ENCODE measurements at regions not wholly inside any gene's neighbourhood (a gene's known extent, or its start where the extent isn't known, plus 50 kb on each side); places are given as distances from the start of the nearest gene placed in this dataset.

- DNase-seq = no peak
These were observed 73.6 kb upstream of the SALL3 start for GRCh38 chr18:78906066-78906465.

GRCh38 chr18:78908462-78909260 is 71.0 kb upstream of the SALL3 start:
- DNase-seq = no peak

GRCh38 chr18:78911751-78912283 is 67.8 kb upstream of the SALL3 start:
- no peak for DNase-seq

- DNase-seq = no peak
These were observed 67.3 kb upstream of the SALL3 start for GRCh38 chr18:78912336-78912735.

- no peak for DNase-seq
These were observed 66.8 kb upstream of the SALL3 start for GRCh38 chr18:78912844-78913243.

GRCh38 chr18:78913395-78913794 is 66.2 kb upstream of the SALL3 start:
- DNase-seq = no peak

GRCh38 chr18:78913830-78914231 is 65.8 kb upstream of the SALL3 start:
- no peak for DNase-seq

GRCh38 chr18:78914249-78914935 is 65.2 kb upstream of the SALL3 start:
- no peak for DNase-seq

- DNase-seq = no peak
These were observed 64.1 kb upstream of the SALL3 start for GRCh38 chr18:78915446-78916008.

- no peak for DNase-seq
These were observed 60.9 kb upstream of the SALL3 start for GRCh38 chr18:78918707-78919106.

- no peak for DNase-seq
These were observed 59.7 kb upstream of the SALL3 start for GRCh38 chr18:78919956-78920355.

- DNase-seq = no peak
These were observed 59.0 kb upstream of the SALL3 start for GRCh38 chr18:78920456-78921138.

GRCh38 chr18:78922856-78923255 is 56.8 kb upstream of the SALL3 start:
- DNase-seq = no peak

GRCh38 chr18:78924301-78924700 is 55.3 kb upstream of the SALL3 start:
- no peak for DNase-seq

- no peak for DNase-seq
These were observed 54.7 kb upstream of the SALL3 start for GRCh38 chr18:78924786-78925540.

GRCh38 chr18:78925557-78926242 is 53.9 kb upstream of the SALL3 start:
- no peak for DNase-seq

- no peak for DNase-seq
These were observed 53.4 kb upstream of the SALL3 start for GRCh38 chr18:78926243-78926615.

- no peak for DNase-seq
These were observed 52.5 kb upstream of the SALL3 start for GRCh38 chr18:78927156-78927555.

GRCh38 chr18:78927616-78928015 is 52.0 kb upstream of the SALL3 start:
- DNase-seq = no peak

- no peak for DNase-seq
These were observed 51.5 kb upstream of the SALL3 start for GRCh38 chr18:78928076-78928475.

- no peak for DNase-seq
These were observed 50.1 kb upstream of the SALL3 start for GRCh38 chr18:78929516-78929915.
